H9 (cell line): ENCODE measurements at regions not wholly inside any gene's neighbourhood (a gene's known extent, or its start where the extent isn't known, plus 50 kb on each side); places are given as distances from the start of the nearest gene placed in this dataset.

Experiments used
- DNase-seq: peaks from one replicate; pipeline ENCODE4 v3.0.0-alpha.2; 2017
- H2AFZ ChIP-seq: one replicate; pipeline ENCODE4 v1.6.1; 2013; ENCODE audit warnings: mild to moderate bottlenecking, low read length, control low read depth, moderate library complexity
- H2AK5ac ChIP-seq: 2 replicates; pipeline ENCODE4 v1.6.1; 2013; ENCODE audit warnings: low read length, control low read depth, mixed read lengths; ENCODE audit not compliant: insufficient read length
- H2BK120ac ChIP-seq: one replicate; pipeline ENCODE4 v1.6.1; 2013; ENCODE audit warnings: low read depth, mild to moderate bottlenecking, low read length, control low read depth, inconsistent platforms; ENCODE audit not compliant: poor library complexity, severe bottlenecking
- H2BK12ac ChIP-seq: 2 replicates; pipeline ENCODE4 v1.6.1; 2013; ENCODE audit warnings: low read length, control low read depth, mixed read lengths, low read depth; ENCODE audit not compliant: insufficient read length
- H2BK15ac ChIP-seq: 2 replicates; pipeline ENCODE4 v1.6.1; 2013; ENCODE audit warnings: low read depth, low read length, control low read depth
- H2BK20ac ChIP-seq: one replicate; pipeline ENCODE4 v1.6.1; 2013; ENCODE audit warnings: low read depth, mild to moderate bottlenecking, low read length, control low read depth, inconsistent platforms; ENCODE audit not compliant: poor library complexity, severe bottlenecking
- H2BK5ac ChIP-seq: 2 replicates; pipeline ENCODE4 v1.6.1; 2013; ENCODE audit warnings: low read length, control low read depth, mixed read lengths; ENCODE audit not compliant: insufficient read length
- H3K14ac ChIP-seq: 2 replicates; pipeline ENCODE4 v1.6.1; 2013; ENCODE audit warnings: low read length, control low read depth; ENCODE audit not compliant: insufficient read depth
- H3K18ac ChIP-seq: 2 replicates; pipeline ENCODE4 v1.6.1; 2013; ENCODE audit warnings: low read depth, mild to moderate bottlenecking, mixed read lengths, low read length, control low read depth; ENCODE audit not compliant: insufficient read length
- H3K23ac ChIP-seq: 2 replicates; pipeline ENCODE4 v1.6.1; 2013; ENCODE audit warnings: low read length, control low read depth, mixed read lengths, low read depth; ENCODE audit not compliant: insufficient read length
- H3K23me2 ChIP-seq: 2 replicates; pipeline ENCODE4 v1.6.1; 2013; ENCODE audit warnings: low read depth, mild to moderate bottlenecking, mixed read lengths, low read length, control low read depth; ENCODE audit not compliant: insufficient read length, poor library complexity, severe bottlenecking
- H3K27ac ChIP-seq: 2 replicates; pipeline ENCODE4 v1.5.1; 2013; ENCODE audit warnings: low read length, control low read depth, mixed read lengths, low read depth; ENCODE audit not compliant: insufficient read length
- H3K27me3 ChIP-seq: 2 replicates; pipeline ENCODE4 v1.6.1; 2013; ENCODE audit warnings: low read length, control low read depth, inconsistent platforms; ENCODE audit not compliant: insufficient read depth
- H3K4ac ChIP-seq: 2 replicates; pipeline ENCODE4 v1.6.1; 2013; ENCODE audit warnings: low read depth, mild to moderate bottlenecking, control low read depth, inconsistent platforms, low read length, moderate library complexity
- H3K4me1 ChIP-seq: 2 replicates; pipeline ENCODE4 v1.6.1; 2013; ENCODE audit warnings: low read length, control low read depth, inconsistent platforms; ENCODE audit not compliant: insufficient read depth
- H3K4me2 ChIP-seq: 2 replicates; pipeline ENCODE4 v1.6.1; 2013; ENCODE audit warnings: low read length, control low read depth, mixed read lengths; ENCODE audit not compliant: insufficient read length, insufficient read depth
- H3K56ac ChIP-seq: 2 replicates; pipeline ENCODE4 v1.6.1; 2013; ENCODE audit warnings: low read depth, mild to moderate bottlenecking, mixed read lengths, low read length, control low read depth; ENCODE audit not compliant: insufficient read length
- H3K79me1 ChIP-seq: 2 replicates; pipeline ENCODE4 v1.6.1; 2013; ENCODE audit warnings: low read depth, mild to moderate bottlenecking, moderate library complexity, low read length, control low read depth, inconsistent platforms; ENCODE audit not compliant: insufficient read depth, poor library complexity, severe bottlenecking
- H3K79me2 ChIP-seq: 2 replicates; pipeline ENCODE4 v1.6.1; 2013; ENCODE audit warnings: low read length, control low read depth, inconsistent platforms; ENCODE audit not compliant: insufficient read depth
- H3K9ac ChIP-seq: 2 replicates; pipeline ENCODE4 v1.6.1; 2013; ENCODE audit warnings: low read length, control low read depth, mixed read lengths; ENCODE audit not compliant: insufficient read length; ENCODE audit errors: extremely low read depth
- H3K9me3 ChIP-seq: one replicate; pipeline ENCODE4 v1.6.1; 2013; ENCODE audit warnings: low read depth, low read length, inconsistent platforms; ENCODE audit not compliant: control insufficient read depth
- H3T11ph ChIP-seq: one replicate; pipeline ENCODE4 v1.6.1; 2013; ENCODE audit warnings: mild to moderate bottlenecking, low read length, control low read depth, inconsistent platforms
- H4K20me1 ChIP-seq: one replicate; pipeline ENCODE4 v1.6.1; 2013; ENCODE audit not compliant: control insufficient read depth, insufficient read length, insufficient read depth
- H4K5ac ChIP-seq: 2 replicates; pipeline ENCODE4 v1.6.1; 2013; ENCODE audit warnings: low read depth, mild to moderate bottlenecking, mixed read lengths, low read length, control low read depth; ENCODE audit not compliant: insufficient read length
- H4K8ac ChIP-seq: replicated peaks from 2 replicates; pipeline ENCODE4 v1.6.1; 2013; ENCODE audit warnings: low read length, control low read depth, mixed read lengths, low read depth; ENCODE audit not compliant: insufficient read length
- H4K91ac ChIP-seq: 2 replicates; pipeline ENCODE4 v1.6.1; 2013; ENCODE audit warnings: low read depth, mild to moderate bottlenecking, moderate library complexity, mixed read lengths, low read length, control low read depth; ENCODE audit not compliant: insufficient read length
- H3K27ac Mint-ChIP-seq, 3 experiments: 2 replicates in 2 of 3; 3 replicates in 1 of 3; pipeline ENCODE4 v1.8.0; 2020 to 2021; ENCODE audit warnings: mixed read lengths in 3 of 3, mild to moderate bottlenecking in 1 of 3, moderate library complexity in 1 of 3
- H3K27me3 Mint-ChIP-seq: 2 replicates; pipeline ENCODE4 v1.8.0; 2021; ENCODE audit warnings: low read depth, mild to moderate bottlenecking, moderate library complexity, mixed read lengths
- H3K36me3 Mint-ChIP-seq, 3 experiments: 2 replicates in 2 of 3; 3 replicates in 1 of 3; pipeline ENCODE4 v1.8.0; 2020 to 2021; ENCODE audit warnings: low read depth in 3 of 3, mixed read lengths in 3 of 3; ENCODE audit not compliant: insufficient read depth in 1 of 3
- H3K4me1 Mint-ChIP-seq, 2 experiments: 2 replicates each; pipeline ENCODE4 v1.8.0; 2020; ENCODE audit warnings: mixed read lengths in 2 of 2
- H3K4me3 Mint-ChIP-seq, 2 experiments: 2 replicates in 1 of 2; 3 replicates in 1 of 2; pipeline ENCODE4 v1.8.0; 2020 to 2021; ENCODE audit warnings: mild to moderate bottlenecking in 2 of 2, mixed read lengths in 2 of 2, moderate library complexity in 1 of 2
- H3K9me3 Mint-ChIP-seq, 2 experiments: 2 replicates in 1 of 2; 3 replicates in 1 of 2; pipeline ENCODE4 v1.8.0; 2020; ENCODE audit warnings: mild to moderate bottlenecking in 2 of 2, mixed read lengths in 2 of 2, moderate library complexity in 1 of 2
- CTCF ChIP-seq: fragments of 200-600 bp; sonication (generic); conservative IDR thresholded peaks from 3 replicates; pipeline ENCODE4 v1.8.0; 2021; ENCODE audit warnings: antibody characterized with exemption, mild to moderate bottlenecking
- WGBS: extraction: QIAGEN DNeasy Blood & Tissue Kit; methylation state at CpG from one replicate; pipeline ENCODE4 v1.1.7; 2013; ENCODE audit warnings: missing lambda C conversion rate, low lambda C conversion rate, mixed read lengths; ENCODE audit not compliant: insufficient read length; ENCODE audit errors: extremely low coverage; 5-methylcytosine and 5-hydroxymethylcytosine counted together

GRCh38 chr14:34228650-34228976, 233.4 kb downstream of the SPTSSA start:
- Histone ChIP-seq H2BK20ac (no peak overlapping the region), H2AFZ (no peak overlapping the region), H3T11ph (no peak overlapping the region), H2BK120ac (no peak overlapping the region), H3K56ac (no peak overlapping the region), H3K14ac (no peak overlapping the region), H3K23ac (no peak overlapping the region), H2BK5ac (no peak overlapping the region), H3K79me1 (no peaks in the 10 kb centered on the region), H3K9ac (no peak overlapping the region), H2BK15ac (no peak overlapping the region), H4K8ac (no peak overlapping the region), H3K4me1 (no peaks in the 10 kb centered on the region; the same call in 1 of the 2 replicates), H2BK12ac (no peak overlapping the region), H3K27ac (no peak overlapping the region), H3K9me3 (no peaks in the 10 kb centered on the region), H2AK5ac (no peak overlapping the region), H4K91ac (no peak overlapping the region), H3K4me2 (no peak overlapping the region), H3K18ac (no peak overlapping the region), H4K5ac (no peak overlapping the region), H3K79me2 (no peaks in the 10 kb centered on the region), H3K27me3 (no peaks in the 10 kb centered on the region), H4K20me1 (no peaks in the 10 kb centered on the region), H3K23me2 (no peaks in the 10 kb centered on the region), H3K4ac (no peak overlapping the region)
- no CpG with 5 or more reads among the region's 5 CpGs for WGBS
- no peaks in the 10 kb centered on the region; a peak in 1 of 7 replicates for H3K36me3 Mint-ChIP-seq
- peaks cover 0 to 2% of the 10 kb centered on the region in 2 experiments; a peak in 2 of 5 replicates for H3K9me3 Mint-ChIP-seq
- peaks cover 12% of the 10 kb centered on the region for H3K27me3 Mint-ChIP-seq
- no peak for DNase-seq
- TF ChIP-seq CTCF: no peak
- H3K4me1 Mint-ChIP-seq: peaks cover 8 to 13% of the 10 kb centered on the region in 2 experiments
- H3K4me3 Mint-ChIP-seq: no peak overlapping the region
- no peak overlapping the region for H3K27ac Mint-ChIP-seq
